ENCODE measurements at regions not wholly inside any gene's neighbourhood (a gene's known extent, or its start where the extent isn't known, plus 50 kb on each side); places are given as distances from the start of the nearest gene placed in this dataset.

GRCh38 chr11:83403691-83404389 lies 117.7 kb upstream of the CCDC90B start:
- Mint-ChIP-seq H3K4me3 (ENCODE audit: low read depth, unreplicated experiment) (no peak overlapping the region), H3K27ac (ENCODE audit: unreplicated experiment) (no peak overlapping the region), H3K4me1 (ENCODE audit: low read depth, unreplicated experiment) (no peaks in the 10 kb centered on the region), H3K9me3 (ENCODE audit: low read depth, unreplicated experiment) (no peaks in the 10 kb centered on the region), H3K27me3 (ENCODE audit: unreplicated experiment) (no peaks in the 10 kb centered on the region), H3K36me3 (ENCODE audit: insufficient read depth, unreplicated experiment) (no peaks in the 10 kb centered on the region)
- DNase-seq = no peak
- CTCF ChIA-PET = no interaction called here
- no TSS peak for BruUV-seq (replicated peaks)
- TF ChIP-seq, protein P1, sequence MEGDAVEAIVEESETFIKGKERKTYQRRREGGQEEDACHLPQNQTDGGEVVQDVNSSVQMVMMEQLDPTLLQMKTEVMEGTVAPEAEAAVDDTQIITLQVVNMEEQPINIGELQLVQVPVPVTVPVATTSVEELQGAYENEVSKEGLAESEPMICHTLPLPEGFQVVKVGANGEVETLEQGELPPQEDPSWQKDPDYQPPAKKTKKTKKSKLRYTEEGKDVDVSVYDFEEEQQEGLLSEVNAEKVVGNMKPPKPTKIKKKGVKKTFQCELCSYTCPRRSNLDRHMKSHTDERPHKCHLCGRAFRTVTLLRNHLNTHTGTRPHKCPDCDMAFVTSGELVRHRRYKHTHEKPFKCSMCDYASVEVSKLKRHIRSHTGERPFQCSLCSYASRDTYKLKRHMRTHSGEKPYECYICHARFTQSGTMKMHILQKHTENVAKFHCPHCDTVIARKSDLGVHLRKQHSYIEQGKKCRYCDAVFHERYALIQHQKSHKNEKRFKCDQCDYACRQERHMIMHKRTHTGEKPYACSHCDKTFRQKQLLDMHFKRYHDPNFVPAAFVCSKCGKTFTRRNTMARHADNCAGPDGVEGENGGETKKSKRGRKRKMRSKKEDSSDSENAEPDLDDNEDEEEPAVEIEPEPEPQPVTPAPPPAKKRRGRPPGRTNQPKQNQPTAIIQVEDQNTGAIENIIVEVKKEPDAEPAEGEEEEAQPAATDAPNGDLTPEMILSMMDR (IDR thresholded peaks at IDR 0.05; ENCODE audit: unreplicated experiment) = no peak
- intact Hi-C loops (cut with micrococcal nuclease; ENCODE audit: unreplicated experiment) = no loop called here

GRCh38 chr11:83401506-83402225 lies 115.5 kb upstream of the CCDC90B start:
- no peaks in the 10 kb centered on the region for H3K36me3 Mint-ChIP-seq (ENCODE audit: insufficient read depth, unreplicated experiment)
- no peaks in the 10 kb centered on the region for H3K4me1 Mint-ChIP-seq (ENCODE audit: low read depth, unreplicated experiment)
- intact Hi-C loops (cut with micrococcal nuclease; ENCODE audit: unreplicated experiment) = no loop called here
- no peaks in the 10 kb centered on the region for H3K27me3 Mint-ChIP-seq (ENCODE audit: unreplicated experiment)
- CTCF ChIA-PET = no interaction called here
- no TSS peak for BruUV-seq (replicated peaks)
- H3K9me3 Mint-ChIP-seq (ENCODE audit: low read depth, unreplicated experiment) = no peaks in the 10 kb centered on the region
- no peak for DNase-seq
- no peak overlapping the region for H3K4me3 Mint-ChIP-seq (ENCODE audit: low read depth, unreplicated experiment)
- H3K27ac Mint-ChIP-seq (ENCODE audit: unreplicated experiment) = no peak overlapping the region
- TF ChIP-seq, protein P1 (IDR thresholded peaks at IDR 0.05; ENCODE audit: unreplicated experiment) = no peak

DNA sequence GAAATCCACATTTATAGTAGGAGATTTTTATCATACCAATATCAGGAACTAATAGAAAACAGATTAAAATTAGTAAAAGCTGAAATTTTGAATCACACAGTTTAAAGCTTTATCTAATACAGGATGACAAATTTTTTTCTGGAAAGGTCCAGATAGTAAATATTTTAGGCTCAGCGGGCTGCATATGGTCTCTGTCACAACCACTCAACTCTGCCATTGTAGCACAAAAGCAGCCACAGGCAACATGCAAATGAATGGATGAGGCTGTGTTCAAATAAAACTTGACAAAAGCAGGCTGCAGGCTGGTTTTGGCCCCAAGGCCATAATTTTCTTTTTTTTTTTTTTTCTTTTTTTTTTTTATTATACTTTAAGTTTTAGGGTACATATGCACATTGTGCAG lies 108.2 kb upstream of the CCDC90B start:
- intact Hi-C loops (cut with micrococcal nuclease; ENCODE audit: unreplicated experiment) = no loop called here
- Mint-ChIP-seq H3K4me3 (ENCODE audit: low read depth, unreplicated experiment) (no peak overlapping the region), H3K9me3 (ENCODE audit: low read depth, unreplicated experiment) (no peaks in the 10 kb centered on the region), H3K36me3 (ENCODE audit: insufficient read depth, unreplicated experiment) (no peaks in the 10 kb centered on the region), H3K27me3 (ENCODE audit: unreplicated experiment) (no peaks in the 10 kb centered on the region), H3K4me1 (ENCODE audit: low read depth, unreplicated experiment) (no peaks in the 10 kb centered on the region), H3K27ac (ENCODE audit: unreplicated experiment) (no peak overlapping the region)
- TF ChIP-seq, protein P1 (IDR thresholded peaks at IDR 0.05; ENCODE audit: unreplicated experiment) = no peak
- no TSS peak for BruUV-seq (replicated peaks)
- no peak for DNase-seq
- CTCF ChIA-PET = no interaction called here

- no TSS peak for BruUV-seq (replicated peaks)
- no peaks in the 10 kb centered on the region for H3K9me3 Mint-ChIP-seq (ENCODE audit: low read depth, unreplicated experiment)
Observed at GRCh38 chr11:83392556-83392955, 106.4 kb upstream of the CCDC90B start.

More at GRCh38 chr11:83392556-83392955, 106.4 kb upstream of the CCDC90B start:
- H3K4me1 Mint-ChIP-seq (ENCODE audit: low read depth, unreplicated experiment) = no peaks in the 10 kb centered on the region
- TF ChIP-seq, protein P1 (IDR thresholded peaks at IDR 0.05; ENCODE audit: unreplicated experiment) = no peak
- H3K27ac Mint-ChIP-seq (ENCODE audit: unreplicated experiment) = no peak overlapping the region
- H3K4me3 Mint-ChIP-seq (ENCODE audit: low read depth, unreplicated experiment) = no peak overlapping the region
- CTCF ChIA-PET = no interaction called here
- no peaks in the 10 kb centered on the region for H3K36me3 Mint-ChIP-seq (ENCODE audit: insufficient read depth, unreplicated experiment)
- intact Hi-C loops (cut with micrococcal nuclease; ENCODE audit: unreplicated experiment) = no loop called here
- no peaks in the 10 kb centered on the region for H3K27me3 Mint-ChIP-seq (ENCODE audit: unreplicated experiment)
- no peak for DNase-seq

Measured in Calu3 (cell line).